BJ (cell line): ENCODE measurements at regions not wholly inside any gene's neighbourhood (a gene's known extent, or its start where the extent isn't known, plus 50 kb on each side); places are given as distances from the start of the nearest gene placed in this dataset.

Experiments
- CTCF ChIA-PET: fragments of 350-600 bp; formaldehyde crosslinking; extraction: SDS; loops from one replicate; lab custom pipeline; 2021; ENCODE audit warnings: antibody characterized with exemption, inconsistent platforms; lab: Yijun Ruan, JAX
- POLR2A ChIA-PET: fragments of 300-600 bp; sonication (Branson Sonifier 250); formaldehyde crosslinking; extraction: SDS; loops from one replicate; lab custom pipeline; 2021; ENCODE audit warnings: antibody characterized with exemption; lab: Charles Lee
- DNase-seq: peaks from one replicate; pipeline ENCODE4 v3.0.0-alpha.2; 2011; ENCODE audit warnings: low read depth
- H3K27me3 ChIP-seq: 2 replicates; pipeline ENCODE4 v1.6.0; 2011; ENCODE audit warnings: low read length; ENCODE audit not compliant: control insufficient read depth, insufficient read depth
- H3K36me3 ChIP-seq: 2 replicates; pipeline ENCODE4 v1.5.1; 2011; ENCODE audit warnings: low read length; ENCODE audit not compliant: control insufficient read depth, insufficient read depth
- H3K4me3 ChIP-seq: 2 replicates; pipeline ENCODE4 v1.5.1; 2011; ENCODE audit warnings: low read depth, mild to moderate bottlenecking, control low read depth, low read length
- CTCF ChIP-seq: IDR thresholded peaks from 2 replicates; pipeline ENCODE4 v1.5.1; 2011; ENCODE audit warnings: low read depth, mild to moderate bottlenecking, control low read depth, inconsistent platforms, low read length, moderate library complexity; ENCODE audit not compliant: insufficient read depth

DNA sequence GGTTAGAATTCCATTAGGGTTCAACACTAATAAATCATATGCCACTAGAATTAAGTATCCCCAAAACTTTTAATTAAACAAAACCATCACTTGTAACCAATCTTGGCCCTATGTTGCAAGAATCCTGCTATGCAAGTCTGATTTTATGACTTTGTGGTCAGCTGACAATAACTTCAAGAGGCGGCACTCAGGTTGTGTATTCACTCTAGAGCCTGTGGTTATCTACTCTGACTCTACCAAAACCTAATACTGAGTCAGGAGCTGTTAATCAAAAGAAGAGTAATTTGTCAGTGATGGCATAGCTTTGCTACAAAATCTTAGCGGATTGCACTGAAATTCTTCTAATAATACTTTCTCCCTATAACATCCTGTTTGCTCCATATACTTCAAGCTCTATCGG is 253.7 kb downstream of the AASDHPPT start:
- Histone ChIP-seq H3K4me3 (no peak overlapping the region), H3K27me3 (no peaks in the 10 kb centered on the region), H3K36me3 (no peaks in the 10 kb centered on the region)
- CTCF ChIA-PET, result interaction anchor here (0.8 to 2.0 kb wide), 2 partner anchors 11 to 253 kb away, joined by 3 to 5 read pairs; no protein-coding TSS in a partner anchor
- POLR2A ChIA-PET, result interaction anchor here (0.6 kb wide), 1 partner anchor 31 kb away, joined by 4 read pairs; no protein-coding TSS in a partner anchor
- no peak for DNase-seq
- no peak for TF ChIP-seq CTCF

DNA sequence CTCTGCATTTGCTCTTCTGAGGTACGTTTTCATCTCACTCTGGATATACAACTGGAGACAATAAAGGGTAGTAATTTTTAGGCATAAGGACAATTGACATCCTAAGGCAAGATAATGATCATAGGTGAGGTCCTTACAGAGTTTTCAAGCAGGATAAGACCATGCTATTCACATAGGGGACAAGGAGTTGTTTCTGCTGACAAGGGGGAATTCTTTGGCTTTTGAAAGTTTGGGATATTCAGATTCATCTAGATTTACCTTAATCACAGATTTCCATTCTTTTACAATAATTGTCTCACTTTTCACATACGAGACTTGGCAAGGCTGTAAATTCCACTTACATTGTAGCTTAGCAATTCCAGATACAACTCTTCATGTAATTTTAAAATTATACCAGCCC is 256.2 kb downstream of the AASDHPPT start:
- no peak for DNase-seq
- TF ChIP-seq CTCF, result no peak
- ChIA-PET POLR2A (no interaction called here), CTCF (no interaction called here)
- no peaks in the 10 kb centered on the region for H3K36me3 ChIP-seq
- H3K27me3 ChIP-seq, result no peaks in the 10 kb centered on the region
- no peak overlapping the region for H3K4me3 ChIP-seq

DNA sequence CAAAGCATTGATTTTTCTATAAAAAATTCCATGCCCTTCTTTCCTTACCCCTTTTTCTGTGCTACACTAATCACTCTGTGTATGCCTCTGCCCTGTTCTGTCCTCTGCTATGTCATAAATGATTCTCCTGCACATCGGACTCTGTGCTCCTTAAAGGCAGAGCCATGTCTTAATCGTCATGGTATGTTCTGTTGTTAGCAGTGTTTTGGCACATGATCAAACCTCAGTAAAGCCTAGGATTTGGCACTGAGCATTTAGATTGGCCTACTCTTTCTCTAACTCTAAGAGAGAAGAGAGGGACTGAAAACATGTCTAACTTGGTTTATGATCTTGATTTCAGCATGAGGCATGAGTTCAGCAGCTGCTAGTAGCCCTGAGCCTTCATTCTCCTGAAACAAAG is 266.9 kb downstream of the AASDHPPT start:
- Histone ChIP-seq H3K4me3 (no peak overlapping the region), H3K27me3 (no peaks in the 10 kb centered on the region), H3K36me3 (no peaks in the 10 kb centered on the region)
- no peak for DNase-seq
- ChIA-PET CTCF (interaction anchor here (0.7 kb wide), 1 partner anchor 674 kb away, joined by 3 read pairs; no protein-coding TSS in a partner anchor), POLR2A (no interaction called here)
- no peak for TF ChIP-seq CTCF

GRCh38 chr11:106344966-106345365 is 267.5 kb downstream of the AASDHPPT start:
- H3K36me3 ChIP-seq, result no peaks in the 10 kb centered on the region
- CTCF ChIA-PET, result interaction anchor here (0.7 kb wide), 1 partner anchor 673 kb away, joined by 3 read pairs; no protein-coding TSS in a partner anchor
- no peak for TF ChIP-seq CTCF
- POLR2A ChIA-PET, result no interaction called here
- no peak overlapping the region for H3K4me3 ChIP-seq
- DNase-seq, result no peak
- no peaks in the 10 kb centered on the region for H3K27me3 ChIP-seq

GRCh38 chr11:106353031-106353430 is 275.6 kb downstream of the AASDHPPT start:
- Histone ChIP-seq H3K4me3 (no peak overlapping the region), H3K27me3 (no peaks in the 10 kb centered on the region), H3K36me3 (no peaks in the 10 kb centered on the region)
- TF ChIP-seq CTCF, result no peak
- CTCF ChIA-PET, result no interaction called here
- no peak for DNase-seq
- POLR2A ChIA-PET, result no interaction called here
